CD4-positive, alpha-beta memory T cell (primary cell): ENCODE measurements at regions not wholly inside any gene's neighbourhood (a gene's known extent, or its start where the extent isn't known, plus 50 kb on each side); places are given as distances from the start of the nearest gene placed in this dataset.

ENCODE experiments used
- CTCF ChIA-PET: fragments of 350-600 bp; sonication (Branson Sonifier 250); formaldehyde crosslinking; loops from one replicate; lab custom pipeline; 2021; ENCODE audit warnings: inconsistent platforms; ENCODE audit not compliant: partially characterized antibody; lab: Charles Lee
- POLR2A ChIA-PET: fragments of 350-600 bp; sonication (Branson Sonifier 250); formaldehyde crosslinking; loops from one replicate; lab custom pipeline; 2021; ENCODE audit not compliant: partially characterized antibody; lab: Charles Lee
- DNase-seq, 5 donors: peaks; one replicate each; pipeline versions ENCODE4 v3.0.0 to v3.0.0-alpha.2; 2020 to 2022; ENCODE audit warnings: mixed read lengths in 1 of 5
- H3K27ac ChIP-seq: one replicate; pipeline ENCODE4 v1.7.0; 2013; ENCODE audit warnings: low read depth, low read length
- H3K27me3 ChIP-seq: 2 replicates; pipeline ENCODE4 v1.7.0; 2013; ENCODE audit warnings: mild to moderate bottlenecking, low read length, moderate library complexity; ENCODE audit not compliant: insufficient read depth
- H3K36me3 ChIP-seq: 2 replicates; pipeline ENCODE4 v1.7.0; 2013; ENCODE audit warnings: mild to moderate bottlenecking, low read length, moderate library complexity; ENCODE audit not compliant: insufficient read depth
- H3K4me1 ChIP-seq: 2 replicates; pipeline ENCODE4 v1.7.0; 2013; ENCODE audit warnings: mild to moderate bottlenecking, low read length, moderate library complexity; ENCODE audit not compliant: insufficient read depth
- H3K4me3 ChIP-seq, 2 donors: one replicate each; pipeline ENCODE4 v1.7.0; 2013; ENCODE audit warnings: low read length in 2 of 2, mild to moderate bottlenecking in 1 of 2
- H3K9me3 ChIP-seq, 2 donors: one replicate each; pipeline ENCODE4 v1.7.0; 2013; ENCODE audit warnings: low read length in 2 of 2, control low read depth in 1 of 2; ENCODE audit not compliant: control insufficient read depth in 1 of 2
- H3K27ac Mint-ChIP-seq, 7 donors: one replicate each; pipeline ENCODE4 v1.8.0; 2020 to 2021; ENCODE audit warnings: mixed read lengths in 7 of 7, mild to moderate bottlenecking in 6 of 7, inconsistent platforms in 3 of 7, moderate library complexity in 3 of 7
- H3K27me3 Mint-ChIP-seq, 2 donors: one replicate each; pipeline ENCODE4 v1.8.0; 2020 to 2021; ENCODE audit warnings: mixed read lengths in 2 of 2
- H3K36me3 Mint-ChIP-seq, 2 donors: one replicate each; pipeline ENCODE4 v1.8.0; 2020 to 2021; ENCODE audit warnings: mixed read lengths in 2 of 2, inconsistent platforms in 1 of 2, mild to moderate bottlenecking in 1 of 2
- H3K4me1 Mint-ChIP-seq, 4 donors: one replicate each; pipeline ENCODE4 v1.8.0; 2020 to 2021; ENCODE audit warnings: mixed read lengths in 4 of 4, mild to moderate bottlenecking in 1 of 4
- H3K4me3 Mint-ChIP-seq, 8 donors: one replicate each; pipeline ENCODE4 v1.8.0; 2020 to 2021; ENCODE audit warnings: mixed read lengths in 8 of 8, mild to moderate bottlenecking in 7 of 8, moderate library complexity in 6 of 8, inconsistent platforms in 3 of 8
- H3K9me3 Mint-ChIP-seq, 8 donors: one replicate each; pipeline ENCODE4 v1.8.0; 2020 to 2021; ENCODE audit warnings: mixed read lengths in 8 of 8, mild to moderate bottlenecking in 5 of 8, inconsistent platforms in 3 of 8, moderate library complexity in 1 of 8
- intact Hi-C: fragments of 100-400 bp; cut with micrococcal nuclease; formaldehyde crosslinking; loops from one replicate; pipeline ENCODE4 v1.15.1; 2023

- H3K27ac ChIP-seq, result no peak overlapping the region
- Mint-ChIP-seq H3K4me3 (no peak overlapping the region), H3K4me1 (no peaks in the 10 kb centered on the region), H3K9me3 (peaks cover 0 to 4% (median 0%) of the 10 kb centered on the region in 8 donors), H3K27ac (no peak overlapping the region), H3K27me3 (peaks cover 2 to 4% of the 10 kb centered on the region in 2 donors), H3K36me3 (no peaks in the 10 kb centered on the region)
- DNase-seq, result no peak
- no peaks in the 10 kb centered on the region for H3K27me3 ChIP-seq
- no peak overlapping the region for H3K4me3 ChIP-seq
- H3K36me3 ChIP-seq, result no peaks in the 10 kb centered on the region
- intact Hi-C loops, result no loop called here
- ChIA-PET POLR2A (no interaction called here), CTCF (no interaction called here)
- no peaks in the 10 kb centered on the region for H3K4me1 ChIP-seq
- H3K9me3 ChIP-seq, result no peaks in the 10 kb centered on the region
These were observed 342.0 kb downstream of the EN1 start for GRCh38 chr2:118505436-118505835.

GRCh38 chr2:118502106-118502505 is 345.3 kb downstream of the EN1 start:
- H3K27me3 Mint-ChIP-seq, result peaks cover 2 to 8% of the 10 kb centered on the region in 2 donors
- intact Hi-C loops, result no loop called here
- H3K27ac Mint-ChIP-seq, result no peak overlapping the region

GRCh38 chr2:118498943-118499342 is 348.5 kb downstream of the EN1 start:
- H3K27ac Mint-ChIP-seq, result no peak overlapping the region
- CTCF ChIA-PET, result no interaction called here
- no peak overlapping the region for H3K4me3 Mint-ChIP-seq
- Histone ChIP-seq H3K4me3 (no peak overlapping the region), H3K4me1 (no peaks in the 10 kb centered on the region), H3K27me3 (no peaks in the 10 kb centered on the region), H3K36me3 (no peaks in the 10 kb centered on the region), H3K9me3 (no peaks in the 10 kb centered on the region), H3K27ac (no peak overlapping the region)
- H3K4me1 Mint-ChIP-seq, result no peaks in the 10 kb centered on the region
- H3K9me3 Mint-ChIP-seq, result peaks cover 0 to 4% (median 0%) of the 10 kb centered on the region in 8 donors
- H3K27me3 Mint-ChIP-seq, result peaks cover 0 to 10% of the 10 kb centered on the region in 2 donors
- intact Hi-C loops, result no loop called here
- H3K36me3 Mint-ChIP-seq, result no peaks in the 10 kb centered on the region
- POLR2A ChIA-PET, result no interaction called here
- DNase-seq, result no peak

More at GRCh38 chr2:118502106-118502505, 345.3 kb downstream of the EN1 start:
- no peak overlapping the region for H3K4me3 ChIP-seq
- peaks cover 0 to 4% (median 0%) of the 10 kb centered on the region in 8 donors for H3K9me3 Mint-ChIP-seq
- no peak for DNase-seq
- H3K27me3 ChIP-seq, result no peaks in the 10 kb centered on the region
- no peaks in the 10 kb centered on the region for H3K36me3 Mint-ChIP-seq
- no peaks in the 10 kb centered on the region for H3K4me1 ChIP-seq
- H3K4me1 Mint-ChIP-seq, result no peaks in the 10 kb centered on the region
- H3K27ac ChIP-seq, result no peak overlapping the region
- no peaks in the 10 kb centered on the region for H3K36me3 ChIP-seq
- no peaks in the 10 kb centered on the region for H3K9me3 ChIP-seq
- ChIA-PET POLR2A (no interaction called here), CTCF (no interaction called here)
- H3K4me3 Mint-ChIP-seq, result no peak overlapping the region

- no peaks in the 10 kb centered on the region for H3K27me3 ChIP-seq
- intact Hi-C loops, result no loop called here
- H3K4me1 ChIP-seq, result no peaks in the 10 kb centered on the region
- no peak for DNase-seq
- peaks cover 0 to 10% of the 10 kb centered on the region in 2 donors for H3K27me3 Mint-ChIP-seq
- H3K36me3 ChIP-seq, result no peaks in the 10 kb centered on the region
- H3K36me3 Mint-ChIP-seq, result no peaks in the 10 kb centered on the region
- no peaks in the 10 kb centered on the region for H3K9me3 ChIP-seq
- ChIA-PET POLR2A (no interaction called here), CTCF (no interaction called here)
- peaks cover 0 to 3% (median 2%) of the 10 kb centered on the region in 8 donors for H3K9me3 Mint-ChIP-seq
- no peaks in the 10 kb centered on the region for H3K4me1 Mint-ChIP-seq
- H3K27ac Mint-ChIP-seq, result no peak overlapping the region
- no peak overlapping the region for H3K4me3 ChIP-seq
- no peak overlapping the region for H3K27ac ChIP-seq
- H3K4me3 Mint-ChIP-seq, result no peak overlapping the region
These were observed 350.4 kb downstream of the EN1 start for GRCh38 chr2:118496870-118497611.

GRCh38 chr2:118496467-118496866 is 351.0 kb downstream of the EN1 start:
- Histone ChIP-seq H3K36me3 (no peaks in the 10 kb centered on the region), H3K4me1 (no peaks in the 10 kb centered on the region), H3K9me3 (no peaks in the 10 kb centered on the region), H3K4me3 (no peak overlapping the region), H3K27ac (no peak overlapping the region), H3K27me3 (no peaks in the 10 kb centered on the region)
- CTCF ChIA-PET, result no interaction called here
- POLR2A ChIA-PET, result no interaction called here
- H3K27ac Mint-ChIP-seq, result no peak overlapping the region
- no peak for DNase-seq
- intact Hi-C loops, result no loop called here
- no peaks in the 10 kb centered on the region for H3K36me3 Mint-ChIP-seq
- H3K27me3 Mint-ChIP-seq, result peaks cover 0 to 10% of the 10 kb centered on the region in 2 donors
- H3K4me1 Mint-ChIP-seq, result no peaks in the 10 kb centered on the region
- H3K9me3 Mint-ChIP-seq, result peaks cover 0 to 6% (median 5%) of the 10 kb centered on the region in 8 donors
- no peak overlapping the region for H3K4me3 Mint-ChIP-seq

GRCh38 chr2:118495290-118495689 is 352.2 kb downstream of the EN1 start:
- peaks cover 0 to 10% (median 5%) of the 10 kb centered on the region in 8 donors for H3K9me3 Mint-ChIP-seq
- Histone ChIP-seq H3K4me3 (no peak overlapping the region), H3K27ac (no peak overlapping the region), H3K9me3 (no peaks in the 10 kb centered on the region), H3K36me3 (no peaks in the 10 kb centered on the region), H3K4me1 (no peaks in the 10 kb centered on the region), H3K27me3 (no peaks in the 10 kb centered on the region)
- no peaks in the 10 kb centered on the region for H3K4me1 Mint-ChIP-seq
- no peak overlapping the region for H3K27ac Mint-ChIP-seq
- H3K36me3 Mint-ChIP-seq, result no peaks in the 10 kb centered on the region
- no peak overlapping the region for H3K4me3 Mint-ChIP-seq
- intact Hi-C loops, result no loop called here
- no peak for DNase-seq
- H3K27me3 Mint-ChIP-seq, result peaks cover 0 to 6% of the 10 kb centered on the region in 2 donors
- CTCF ChIA-PET, result no interaction called here
- POLR2A ChIA-PET, result no interaction called here

- ChIA-PET CTCF (no interaction called here), POLR2A (no interaction called here)
- Mint-ChIP-seq H3K4me1 (no peaks in the 10 kb centered on the region), H3K36me3 (no peaks in the 10 kb centered on the region), H3K27ac (no peak overlapping the region), H3K27me3 (peaks cover 0 to 6% of the 10 kb centered on the region in 2 donors), H3K4me3 (no peak overlapping the region), H3K9me3 (peaks cover 2 to 15% (median 7%) of the 10 kb centered on the region in 8 donors)
- DNase-seq, result no peak
- Histone ChIP-seq H3K27me3 (no peaks in the 10 kb centered on the region), H3K27ac (no peak overlapping the region), H3K4me3 (no peak overlapping the region), H3K9me3 (no peaks in the 10 kb centered on the region), H3K36me3 (no peaks in the 10 kb centered on the region), H3K4me1 (no peaks in the 10 kb centered on the region)
- intact Hi-C loops, result no loop called here
These were observed 354.2 kb downstream of the EN1 start for GRCh38 chr2:118493213-118493612.
